ENCODE measurements at regions not wholly inside any gene's neighbourhood (a gene's known extent, or its start where the extent isn't known, plus 50 kb on each side); places are given as distances from the start of the nearest gene placed in this dataset.

GRCh38 chr2:207413376-207413907, 116.3 kb upstream of the CREB1 start:
- Histone ChIP-seq H3K9ac (ENCODE audit: low read depth, low read length, poor library complexity, severe bottlenecking) (no peak overlapping the region), H3K79me2 (ENCODE audit: insufficient read depth, low read length) (no peaks in the 10 kb centered on the region), H3K4me2 (ENCODE audit: low read depth, low read length, poor library complexity, severe bottlenecking) (no peak overlapping the region), H3K9me2 (replicated peaks; ENCODE audit: low read depth, low read length) (no peaks in the 10 kb centered on the region), H2AFZ (ENCODE audit: low read length) (no peak overlapping the region), H3K4me3 (ENCODE audit: low read length, poor library complexity, severe bottlenecking) (no peak overlapping the region), H3K27me3 (ENCODE audit: insufficient read depth, low read length, poor library complexity, severe bottlenecking) (no peaks in the 10 kb centered on the region), H3K9me3 (ENCODE audit: insufficient read depth, low read depth, low read length) (no peaks in the 10 kb centered on the region), H3K36me3 (ENCODE audit: insufficient read depth, low read length) (no peaks in the 10 kb centered on the region), H4K20me1 (ENCODE audit: insufficient read depth, low read length, poor library complexity, severe bottlenecking) (no peaks in the 10 kb centered on the region), H3F3A (ENCODE audit: low read depth) (no peaks in the 10 kb centered on the region), H3K4me1 (ENCODE audit: insufficient read depth, low read length, poor library complexity, severe bottlenecking) (peaks cover 35% of the 10 kb centered on the region)
- TF ChIP-seq EZH2phosphoT487 (IDR thresholded peaks at IDR 0.05; ENCODE audit: borderline replicate concordance): no peak
- TF ChIP-seq, protein P1, sequence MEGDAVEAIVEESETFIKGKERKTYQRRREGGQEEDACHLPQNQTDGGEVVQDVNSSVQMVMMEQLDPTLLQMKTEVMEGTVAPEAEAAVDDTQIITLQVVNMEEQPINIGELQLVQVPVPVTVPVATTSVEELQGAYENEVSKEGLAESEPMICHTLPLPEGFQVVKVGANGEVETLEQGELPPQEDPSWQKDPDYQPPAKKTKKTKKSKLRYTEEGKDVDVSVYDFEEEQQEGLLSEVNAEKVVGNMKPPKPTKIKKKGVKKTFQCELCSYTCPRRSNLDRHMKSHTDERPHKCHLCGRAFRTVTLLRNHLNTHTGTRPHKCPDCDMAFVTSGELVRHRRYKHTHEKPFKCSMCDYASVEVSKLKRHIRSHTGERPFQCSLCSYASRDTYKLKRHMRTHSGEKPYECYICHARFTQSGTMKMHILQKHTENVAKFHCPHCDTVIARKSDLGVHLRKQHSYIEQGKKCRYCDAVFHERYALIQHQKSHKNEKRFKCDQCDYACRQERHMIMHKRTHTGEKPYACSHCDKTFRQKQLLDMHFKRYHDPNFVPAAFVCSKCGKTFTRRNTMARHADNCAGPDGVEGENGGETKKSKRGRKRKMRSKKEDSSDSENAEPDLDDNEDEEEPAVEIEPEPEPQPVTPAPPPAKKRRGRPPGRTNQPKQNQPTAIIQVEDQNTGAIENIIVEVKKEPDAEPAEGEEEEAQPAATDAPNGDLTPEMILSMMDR (conservative IDR thresholded peaks at IDR 0.05; ENCODE audit: low read length): no peak

GRCh38 chr2:207416111-207416510, 113.7 kb upstream of the CREB1 start:
- H3K4me1 ChIP-seq (ENCODE audit: insufficient read depth, low read length, poor library complexity, severe bottlenecking): peaks cover 35% of the 10 kb centered on the region
- H3K79me2 ChIP-seq (ENCODE audit: insufficient read depth, low read length): no peaks in the 10 kb centered on the region
- no peaks in the 10 kb centered on the region for H4K20me1 ChIP-seq (ENCODE audit: insufficient read depth, low read length, poor library complexity, severe bottlenecking)
- TF ChIP-seq EZH2phosphoT487 (IDR thresholded peaks at IDR 0.05; ENCODE audit: borderline replicate concordance): no peak
- TF ChIP-seq, protein P1 (conservative IDR thresholded peaks at IDR 0.05; ENCODE audit: low read length): no peak
- H3K36me3 ChIP-seq (ENCODE audit: insufficient read depth, low read length): no peaks in the 10 kb centered on the region
- no peaks in the 10 kb centered on the region for H3F3A ChIP-seq (ENCODE audit: low read depth)
- H3K9me2 ChIP-seq (replicated peaks; ENCODE audit: low read depth, low read length): no peaks in the 10 kb centered on the region
- no peak overlapping the region for H3K9ac ChIP-seq (ENCODE audit: low read depth, low read length, poor library complexity, severe bottlenecking)
- no peaks in the 10 kb centered on the region for H3K27me3 ChIP-seq (ENCODE audit: insufficient read depth, low read length, poor library complexity, severe bottlenecking)
- H3K4me2 ChIP-seq (ENCODE audit: low read depth, low read length, poor library complexity, severe bottlenecking): no peak overlapping the region
- no peaks in the 10 kb centered on the region for H3K9me3 ChIP-seq (ENCODE audit: insufficient read depth, low read depth, low read length)
- no peak overlapping the region for H3K4me3 ChIP-seq (ENCODE audit: low read length, poor library complexity, severe bottlenecking)
- H2AFZ ChIP-seq (ENCODE audit: low read length): no peak overlapping the region

- H4K20me1 ChIP-seq (ENCODE audit: insufficient read depth, low read length, poor library complexity, severe bottlenecking): no peaks in the 10 kb centered on the region
- H3K27me3 ChIP-seq (ENCODE audit: insufficient read depth, low read length, poor library complexity, severe bottlenecking): no peaks in the 10 kb centered on the region
- no peaks in the 10 kb centered on the region for H3K9me2 ChIP-seq (replicated peaks; ENCODE audit: low read depth, low read length)
- no peak overlapping the region for H3K9ac ChIP-seq (ENCODE audit: low read depth, low read length, poor library complexity, severe bottlenecking)
- no peak for TF ChIP-seq EZH2phosphoT487 (IDR thresholded peaks at IDR 0.05; ENCODE audit: borderline replicate concordance)
- TF ChIP-seq, protein P1 (conservative IDR thresholded peaks at IDR 0.05; ENCODE audit: low read length): no peak
- H3K4me2 ChIP-seq (ENCODE audit: low read depth, low read length, poor library complexity, severe bottlenecking): no peak overlapping the region
- H2AFZ ChIP-seq (ENCODE audit: low read length): no peak overlapping the region
- H3K79me2 ChIP-seq (ENCODE audit: insufficient read depth, low read length): no peaks in the 10 kb centered on the region
- H3F3A ChIP-seq (ENCODE audit: low read depth): no peaks in the 10 kb centered on the region
- H3K4me1 ChIP-seq (ENCODE audit: insufficient read depth, low read length, poor library complexity, severe bottlenecking): peaks cover 35% of the 10 kb centered on the region
- H3K4me3 ChIP-seq (ENCODE audit: low read length, poor library complexity, severe bottlenecking): no peak overlapping the region
- no peaks in the 10 kb centered on the region for H3K9me3 ChIP-seq (ENCODE audit: insufficient read depth, low read depth, low read length)
- no peaks in the 10 kb centered on the region for H3K36me3 ChIP-seq (ENCODE audit: insufficient read depth, low read length)
Measured at GRCh38 chr2:207416900-207417299, 112.9 kb upstream of the CREB1 start.

Measured in Loucy (cell line).